ENCODE measurements at regions not wholly inside any gene's neighbourhood (a gene's known extent, or its start where the extent isn't known, plus 50 kb on each side); places are given as distances from the start of the nearest gene placed in this dataset.

GRCh38 chr3:83948771-83949170 is 1010.0 kb upstream of the CADM2 start:
- no peak overlapping the region for H4K8ac ChIP-seq (ENCODE audit: low read depth, low read length)
- no peak overlapping the region for H3K4me3 ChIP-seq (ENCODE audit: low read length)
- H3K9ac ChIP-seq (ENCODE audit: low read length), result no peak overlapping the region
- no peak overlapping the region for H3K23ac ChIP-seq (ENCODE audit: low read length)
- no peaks in the 10 kb centered on the region for H3K36me3 ChIP-seq (ENCODE audit: control insufficient read depth, insufficient read depth, low read length)
- no peaks in the 10 kb centered on the region for H3K79me1 ChIP-seq (ENCODE audit: low read length)
- H3K27ac ChIP-seq (ENCODE audit: low read depth, low read length), result no peak overlapping the region
- no peaks in the 10 kb centered on the region for H3K4me1 ChIP-seq (ENCODE audit: control insufficient read depth, low read depth, low read length)
- DNase-seq, result no peak
- H3K4me2 ChIP-seq (ENCODE audit: low read length), result no peak overlapping the region
- H2BK15ac ChIP-seq (replicated peaks; ENCODE audit: low read depth), result no peak overlapping the region
- no peaks in the 10 kb centered on the region for H3K79me2 ChIP-seq (ENCODE audit: control insufficient read depth, insufficient read depth, low read length)
- WGBS (ENCODE audit: extremely low coverage, insufficient coverage, low lambda C conversion rate), result no CpG with 5 or more reads among the region's 1 CpG
- no peak overlapping the region for H3K18ac ChIP-seq (ENCODE audit: low read length)
- H2AK5ac ChIP-seq (ENCODE audit: low read length), result no peak overlapping the region
- no peak overlapping the region for H3K56ac ChIP-seq (ENCODE audit: low read length)
- no peak overlapping the region for H3K4ac ChIP-seq (ENCODE audit: low read depth, low read length)
- no peak overlapping the region for H2BK5ac ChIP-seq (ENCODE audit: low read length)
- H2BK120ac ChIP-seq (ENCODE audit: low read depth, low read length), result no peak overlapping the region
- no peak overlapping the region for H4K5ac ChIP-seq (ENCODE audit: low read length)
- H3K27me3 ChIP-seq (ENCODE audit: insufficient read depth, low read length, poor library complexity), result no peaks in the 10 kb centered on the region

GRCh38 chr3:83953417-83954089 is 1005.2 kb upstream of the CADM2 start:
- Histone ChIP-seq H3K4me3 (ENCODE audit: low read length) (no peak overlapping the region), H3K79me2 (ENCODE audit: control insufficient read depth, insufficient read depth, low read length) (no peaks in the 10 kb centered on the region), H3K4me1 (ENCODE audit: control insufficient read depth, low read depth, low read length) (no peaks in the 10 kb centered on the region), H2BK15ac (replicated peaks; ENCODE audit: low read depth) (no peak overlapping the region), H4K8ac (ENCODE audit: low read depth, low read length) (no peak overlapping the region), H2BK5ac (ENCODE audit: low read length) (no peak overlapping the region), H2AK5ac (ENCODE audit: low read length) (no peak overlapping the region), H3K27me3 (ENCODE audit: insufficient read depth, low read length, poor library complexity) (no peaks in the 10 kb centered on the region), H3K18ac (ENCODE audit: low read length) (no peak overlapping the region), H3K79me1 (ENCODE audit: low read length) (no peaks in the 10 kb centered on the region), H3K27ac (ENCODE audit: low read depth, low read length) (no peak overlapping the region), H3K4ac (ENCODE audit: low read depth, low read length) (no peak overlapping the region), H4K5ac (ENCODE audit: low read length) (no peak overlapping the region), H3K9ac (ENCODE audit: low read length) (no peak overlapping the region), H3K36me3 (ENCODE audit: control insufficient read depth, insufficient read depth, low read length) (no peaks in the 10 kb centered on the region), H3K23ac (ENCODE audit: low read length) (no peak overlapping the region), H3K4me2 (ENCODE audit: low read length) (no peak overlapping the region), H3K56ac (ENCODE audit: low read length) (no peak overlapping the region), H2BK120ac (ENCODE audit: low read depth, low read length) (no peak overlapping the region)
- WGBS (ENCODE audit: extremely low coverage, insufficient coverage, low lambda C conversion rate), result no CpG with 5 or more reads among the region's 3 CpGs
- DNase-seq, result no peak

- H3K4me2 ChIP-seq (ENCODE audit: low read length), result no peak overlapping the region
- H4K8ac ChIP-seq (ENCODE audit: low read depth, low read length), result no peak overlapping the region
- DNase-seq, result no peak
- no peak overlapping the region for H3K23ac ChIP-seq (ENCODE audit: low read length)
- no peaks in the 10 kb centered on the region for H3K79me1 ChIP-seq (ENCODE audit: low read length)
- H2BK15ac ChIP-seq (replicated peaks; ENCODE audit: low read depth), result no peak overlapping the region
- H4K5ac ChIP-seq (ENCODE audit: low read length), result no peak overlapping the region
- H3K4me1 ChIP-seq (ENCODE audit: control insufficient read depth, low read depth, low read length), result no peaks in the 10 kb centered on the region
- no CpG with 5 or more reads among the region's 3 CpGs for WGBS (ENCODE audit: extremely low coverage, insufficient coverage, low lambda C conversion rate)
- H2BK5ac ChIP-seq (ENCODE audit: low read length), result no peak overlapping the region
- H3K56ac ChIP-seq (ENCODE audit: low read length), result no peak overlapping the region
- no peak overlapping the region for H2BK120ac ChIP-seq (ENCODE audit: low read depth, low read length)
- no peak overlapping the region for H3K4ac ChIP-seq (ENCODE audit: low read depth, low read length)
- H3K4me3 ChIP-seq (ENCODE audit: low read length), result no peak overlapping the region
- H3K18ac ChIP-seq (ENCODE audit: low read length), result no peak overlapping the region
- H3K27me3 ChIP-seq (ENCODE audit: insufficient read depth, low read length, poor library complexity), result no peaks in the 10 kb centered on the region
- H3K9ac ChIP-seq (ENCODE audit: low read length), result no peak overlapping the region
- H2AK5ac ChIP-seq (ENCODE audit: low read length), result no peak overlapping the region
- no peaks in the 10 kb centered on the region for H3K36me3 ChIP-seq (ENCODE audit: control insufficient read depth, insufficient read depth, low read length)
- H3K79me2 ChIP-seq (ENCODE audit: control insufficient read depth, insufficient read depth, low read length), result no peaks in the 10 kb centered on the region
- no peak overlapping the region for H3K27ac ChIP-seq (ENCODE audit: low read depth, low read length)
These were observed 1002.4 kb upstream of the CADM2 start for GRCh38 chr3:83956431-83956830.

- no peaks in the 10 kb centered on the region for H3K36me3 ChIP-seq (ENCODE audit: control insufficient read depth, insufficient read depth, low read length)
- no peak overlapping the region for H3K56ac ChIP-seq (ENCODE audit: low read length)
- no peak overlapping the region for H3K9ac ChIP-seq (ENCODE audit: low read length)
- H3K27ac ChIP-seq (ENCODE audit: low read depth, low read length), result no peak overlapping the region
- H3K27me3 ChIP-seq (ENCODE audit: insufficient read depth, low read length, poor library complexity), result no peaks in the 10 kb centered on the region
- H2BK5ac ChIP-seq (ENCODE audit: low read length), result no peak overlapping the region
- H3K4me3 ChIP-seq (ENCODE audit: low read length), result no peak overlapping the region
- no peak for DNase-seq
- H3K4ac ChIP-seq (ENCODE audit: low read depth, low read length), result no peak overlapping the region
- no peaks in the 10 kb centered on the region for H3K79me2 ChIP-seq (ENCODE audit: control insufficient read depth, insufficient read depth, low read length)
- no peak overlapping the region for H3K4me2 ChIP-seq (ENCODE audit: low read length)
- no peaks in the 10 kb centered on the region for H3K79me1 ChIP-seq (ENCODE audit: low read length)
- no peak overlapping the region for H3K18ac ChIP-seq (ENCODE audit: low read length)
- no peak overlapping the region for H2AK5ac ChIP-seq (ENCODE audit: low read length)
- no peak overlapping the region for H2BK15ac ChIP-seq (replicated peaks; ENCODE audit: low read depth)
- H2BK120ac ChIP-seq (ENCODE audit: low read depth, low read length), result no peak overlapping the region
- H4K8ac ChIP-seq (ENCODE audit: low read depth, low read length), result no peak overlapping the region
- WGBS (ENCODE audit: extremely low coverage, insufficient coverage, low lambda C conversion rate), result no CpG with 5 or more reads among the region's 7 CpGs
- H3K4me1 ChIP-seq (ENCODE audit: control insufficient read depth, low read depth, low read length), result no peaks in the 10 kb centered on the region
- H4K5ac ChIP-seq (ENCODE audit: low read length), result no peak overlapping the region
- H3K23ac ChIP-seq (ENCODE audit: low read length), result no peak overlapping the region
These were observed 990.4 kb upstream of the CADM2 start for GRCh38 chr3:83968356-83968755.

GRCh38 chr3:83971666-83972065 is 987.1 kb upstream of the CADM2 start:
- Histone ChIP-seq H3K79me1 (ENCODE audit: low read length) (no peaks in the 10 kb centered on the region), H2BK5ac (ENCODE audit: low read length) (no peak overlapping the region), H3K27me3 (ENCODE audit: insufficient read depth, low read length, poor library complexity) (no peaks in the 10 kb centered on the region), H3K4me3 (ENCODE audit: low read length) (no peak overlapping the region), H3K4me2 (ENCODE audit: low read length) (no peak overlapping the region), H3K27ac (ENCODE audit: low read depth, low read length) (no peak overlapping the region), H4K5ac (ENCODE audit: low read length) (no peak overlapping the region), H2AK5ac (ENCODE audit: low read length) (no peak overlapping the region), H3K79me2 (ENCODE audit: control insufficient read depth, insufficient read depth, low read length) (no peaks in the 10 kb centered on the region), H3K9ac (ENCODE audit: low read length) (no peak overlapping the region), H2BK120ac (ENCODE audit: low read depth, low read length) (no peak overlapping the region), H3K56ac (ENCODE audit: low read length) (no peak overlapping the region), H3K36me3 (ENCODE audit: control insufficient read depth, insufficient read depth, low read length) (no peaks in the 10 kb centered on the region), H3K23ac (ENCODE audit: low read length) (no peak overlapping the region), H3K4ac (ENCODE audit: low read depth, low read length) (no peak overlapping the region), H3K18ac (ENCODE audit: low read length) (no peak overlapping the region), H3K4me1 (ENCODE audit: control insufficient read depth, low read depth, low read length) (no peaks in the 10 kb centered on the region), H4K8ac (ENCODE audit: low read depth, low read length) (no peak overlapping the region), H2BK15ac (replicated peaks; ENCODE audit: low read depth) (no peak overlapping the region)
- WGBS (ENCODE audit: extremely low coverage, insufficient coverage, low lambda C conversion rate), result no CpG with 5 or more reads among the region's 1 CpG
- no peak for DNase-seq

GRCh38 chr3:84008623-84009022 is 950.2 kb upstream of the CADM2 start:
- no peak overlapping the region for H4K8ac ChIP-seq (ENCODE audit: low read depth, low read length)
- no peaks in the 10 kb centered on the region for H3K79me1 ChIP-seq (ENCODE audit: low read length)
- no peaks in the 10 kb centered on the region for H3K36me3 ChIP-seq (ENCODE audit: control insufficient read depth, insufficient read depth, low read length)
- H2BK5ac ChIP-seq (ENCODE audit: low read length), result no peak overlapping the region
- no peak overlapping the region for H3K18ac ChIP-seq (ENCODE audit: low read length)
- no peaks in the 10 kb centered on the region for H3K79me2 ChIP-seq (ENCODE audit: control insufficient read depth, insufficient read depth, low read length)
- no peak overlapping the region for H3K56ac ChIP-seq (ENCODE audit: low read length)
- no peak overlapping the region for H3K27ac ChIP-seq (ENCODE audit: low read depth, low read length)
- no peak for DNase-seq
- no peak overlapping the region for H2BK120ac ChIP-seq (ENCODE audit: low read depth, low read length)
- no peak overlapping the region for H4K5ac ChIP-seq (ENCODE audit: low read length)
- H3K4me3 ChIP-seq (ENCODE audit: low read length), result no peak overlapping the region
- no peak overlapping the region for H2AK5ac ChIP-seq (ENCODE audit: low read length)
- no peaks in the 10 kb centered on the region for H3K27me3 ChIP-seq (ENCODE audit: insufficient read depth, low read length, poor library complexity)
- H3K4ac ChIP-seq (ENCODE audit: low read depth, low read length), result no peak overlapping the region
- WGBS (ENCODE audit: extremely low coverage, insufficient coverage, low lambda C conversion rate), result no CpG with 5 or more reads among the region's 1 CpG
- no peaks in the 10 kb centered on the region for H3K4me1 ChIP-seq (ENCODE audit: control insufficient read depth, low read depth, low read length)
- no peak overlapping the region for H3K23ac ChIP-seq (ENCODE audit: low read length)
- no peak overlapping the region for H3K9ac ChIP-seq (ENCODE audit: low read length)
- H3K4me2 ChIP-seq (ENCODE audit: low read length), result no peak overlapping the region
- H2BK15ac ChIP-seq (replicated peaks; ENCODE audit: low read depth), result no peak overlapping the region

Measured in mesendoderm (in vitro differentiated cells).